OCI-LY1 (cell line): ENCODE measurements at regions not wholly inside any gene's neighbourhood (a gene's known extent, or its start where the extent isn't known, plus 50 kb on each side); places are given as distances from the start of the nearest gene placed in this dataset.

ENCODE experiments used
- CTCF ChIP-seq: fragments of 200-600 bp; sonication (generic), shearing (Covaris generic); IDR thresholded peaks from 2 replicates; pipeline ENCODE4 v1.5.1; 2017; ENCODE audit warnings: mild to moderate bottlenecking, antibody characterized with exemption, low read length, moderate library complexity, mixed read lengths
- EZH2 ChIP-seq: fragments of 200-600 bp; sonication (generic), shearing (Covaris generic); IDR thresholded peaks from 2 replicates; pipeline ENCODE4 v1.8.0; 2017; ENCODE audit warnings: borderline replicate concordance, mixed run types, mild to moderate bottlenecking, antibody characterized with exemption, low read length, moderate library complexity, mixed read lengths

GRCh38 chr21:22154579-22155274 lies 1156.5 kb downstream of the NCAM2 start:
- TF ChIP-seq CTCF = no peak
- no peak for TF ChIP-seq EZH2
